Smooth muscle cell (in vitro differentiated cells): ENCODE measurements at regions not wholly inside any gene's neighbourhood (a gene's known extent, or its start where the extent isn't known, plus 50 kb on each side); places are given as distances from the start of the nearest gene placed in this dataset.
"Not testable (repeated sequence)": the region's sequence is repeated elsewhere in the genome, so short reads cannot be mapped to it uniquely, and the experiment has no call there.

Experiments used
- DNase-seq: peaks from one replicate; lab custom pipeline; 2025; ENCODE audit not compliant: unreplicated experiment; lab: John Stamatoyannopoulos, UW
- H2AFZ ChIP-seq: fragments of 200-600 bp; sonication (generic); 2 replicates; pipeline ENCODE4 v1.6.0; 2016; ENCODE audit warnings: antibody characterized with exemption, low read depth, mild to moderate bottlenecking
- H3F3A ChIP-seq: fragments of 200-600 bp; sonication (generic); 2 replicates; pipeline ENCODE4 v1.6.0; 2017; ENCODE audit warnings: antibody characterized with exemption, low read depth
- H3K27ac ChIP-seq: fragments of 200-600 bp; sonication (generic); 2 replicates; pipeline ENCODE4 v1.5.1; 2016; ENCODE audit warnings: low read depth, mild to moderate bottlenecking
- H3K27me3 ChIP-seq: fragments of 200-600 bp; sonication (generic); 2 replicates; pipeline ENCODE4 v1.6.1; 2016; ENCODE audit warnings: low read depth, mild to moderate bottlenecking
- H3K36me3 ChIP-seq: fragments of 200-600 bp; sonication (generic); 2 replicates; pipeline ENCODE4 v1.5.1; 2016; ENCODE audit warnings: low read depth
- H3K4me1 ChIP-seq: fragments of 200-600 bp; sonication (generic); 2 replicates; pipeline ENCODE4 v1.5.1; 2016; ENCODE audit warnings: low read depth
- H3K4me2 ChIP-seq: fragments of 200-600 bp; sonication (generic); 2 replicates; pipeline ENCODE4 v1.6.0; 2016; ENCODE audit warnings: mild to moderate bottlenecking
- H3K4me3 ChIP-seq: fragments of 200-600 bp; sonication (generic); 2 replicates; pipeline ENCODE4 v1.5.1; 2016; ENCODE audit warnings: mild to moderate bottlenecking
- H3K79me2 ChIP-seq: fragments of 200-600 bp; sonication (generic); 2 replicates; pipeline ENCODE4 v1.6.0; 2016; ENCODE audit warnings: low read depth, mild to moderate bottlenecking
- H3K9ac ChIP-seq: fragments of 200-600 bp; sonication (generic); 2 replicates; pipeline ENCODE4 v1.6.0; 2016; ENCODE audit warnings: low read depth
- H3K9me3 ChIP-seq: fragments of 200-600 bp; sonication (generic); replicated peaks from 2 replicates; pipeline ENCODE4 v1.5.1; 2016; ENCODE audit warnings: low read depth
- H4K20me1 ChIP-seq: fragments of 200-600 bp; sonication (generic); 2 replicates; pipeline ENCODE4 v1.6.0; 2016; ENCODE audit warnings: low read depth
- CTCF ChIP-seq: fragments of 200-600 bp; sonication (generic); IDR thresholded peaks from 2 replicates; pipeline ENCODE4 v1.5.1; 2017; ENCODE audit warnings: borderline replicate concordance, mild to moderate bottlenecking, antibody characterized with exemption; ENCODE audit not compliant: insufficient read depth, poor library complexity, severe bottlenecking
- WGBS: methylation state at CpG from one replicate; pipeline ENCODE4 v1.1.7; 2016; ENCODE audit warnings: low lambda C conversion rate; 5-methylcytosine and 5-hydroxymethylcytosine counted together

DNA sequence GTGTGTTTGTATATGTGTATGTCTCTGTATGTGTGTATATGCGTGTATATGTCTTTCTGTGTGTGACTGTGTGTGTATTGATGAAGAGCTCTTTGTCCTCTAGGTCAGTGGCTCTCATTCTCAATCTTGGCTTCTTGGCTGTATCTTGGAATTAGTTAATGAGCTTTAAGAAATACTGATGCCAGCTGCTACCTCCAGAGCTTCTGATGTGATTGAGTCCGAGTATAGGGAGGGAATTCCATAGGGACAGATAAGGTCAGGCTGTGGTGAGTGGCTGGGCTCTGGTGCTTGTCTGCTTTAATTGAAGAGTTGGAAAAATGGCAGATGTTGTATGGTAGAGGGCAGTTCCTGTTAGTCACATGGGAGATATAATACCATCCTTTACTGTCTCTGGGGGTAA lies 140.1 kb downstream of the C12orf75 start:
- H3K4me2 ChIP-seq: peak overlapping the region; percentile 62

GRCh38 chr12:105474672-105475071 lies 144.2 kb downstream of the C12orf75 start:
- no peak for DNase-seq
- Histone ChIP-seq H3K36me3 (no peaks in the 10 kb centered on the region), H4K20me1 (no peaks in the 10 kb centered on the region), H3K79me2 (no peaks in the 10 kb centered on the region), H2AFZ (no peak overlapping the region), H3K4me2 (no peak overlapping the region), H3K4me1 (peaks cover 10% of the 10 kb centered on the region), H3K27me3 (no peaks in the 10 kb centered on the region), H3K4me3 (no peak overlapping the region), H3K9me3 (no peaks in the 10 kb centered on the region), H3F3A (peaks cover 9% of the 10 kb centered on the region), H3K9ac (no peak overlapping the region), H3K27ac (no peak overlapping the region)
- WGBS: 54% methylated on average over 4 of the region's 4 CpGs
- TF ChIP-seq CTCF: no peak

More for the DNA sequence above, 140.1 kb downstream of the C12orf75 start:
- Histone ChIP-seq H3K79me2 (no peaks in the 10 kb centered on the region), H3K9me3 (no peaks in the 10 kb centered on the region), H3K9ac (no peak overlapping the region), H2AFZ (no peak overlapping the region), H3K4me3 (no peak overlapping the region), H3K36me3 (no peaks in the 10 kb centered on the region), H4K20me1 (no peaks in the 10 kb centered on the region), H3K27ac (peak overlapping the region; percentile 60), H3F3A (peaks cover 16% of the 10 kb centered on the region), H3K27me3 (no peaks in the 10 kb centered on the region), H3K4me1 (peaks cover 25% of the 10 kb centered on the region)
- no peak for DNase-seq
- TF ChIP-seq CTCF: no peak
- 58% methylated on average over 2 of the region's 2 CpGs for WGBS

- H3K36me3 ChIP-seq: no peaks in the 10 kb centered on the region
- H3K4me1 ChIP-seq: peaks cover 12% of the 10 kb centered on the region
- WGBS: 13% methylated on average over 2 of the region's 2 CpGs
- no peak overlapping the region for H3K4me2 ChIP-seq
- no peaks in the 10 kb centered on the region for H4K20me1 ChIP-seq
- no peak overlapping the region for H3K4me3 ChIP-seq
- no peak for TF ChIP-seq CTCF
- H3K27me3 ChIP-seq: no peaks in the 10 kb centered on the region
- H3K9me3 ChIP-seq: no peaks in the 10 kb centered on the region
- H2AFZ ChIP-seq: no peak overlapping the region
- no peaks in the 10 kb centered on the region for H3K79me2 ChIP-seq
- H3K27ac ChIP-seq: no peak overlapping the region
- no peaks in the 10 kb centered on the region for H3F3A ChIP-seq
- no peak overlapping the region for H3K9ac ChIP-seq
- DNase-seq: no peak
These were observed 146.1 kb downstream of the C12orf75 start for GRCh38 chr12:105476616-105477015.

DNA sequence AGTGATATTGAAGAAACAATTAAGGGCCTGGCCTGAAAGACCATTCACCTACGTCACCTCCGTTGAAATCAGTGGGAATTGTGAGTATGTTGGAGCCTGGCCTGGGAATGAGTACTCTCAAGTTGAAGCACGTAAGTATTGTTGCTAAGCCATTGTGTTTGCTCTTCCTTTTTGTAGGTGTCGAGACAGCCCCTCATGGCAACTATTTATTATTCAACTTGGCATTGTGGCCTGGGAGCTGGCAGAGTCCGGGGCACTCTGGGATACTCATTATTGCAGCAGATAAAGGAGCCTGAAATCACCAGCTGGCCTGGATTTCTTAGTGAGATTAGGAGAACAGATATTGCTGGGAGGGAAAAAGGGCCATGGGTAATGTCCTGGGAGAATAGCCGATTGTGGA lies 147.4 kb downstream of the C12orf75 start:
- Histone ChIP-seq H4K20me1 (no peaks in the 10 kb centered on the region), H3F3A (no peaks in the 10 kb centered on the region), H3K27ac (no peak overlapping the region), H3K9me3 (no peaks in the 10 kb centered on the region), H3K9ac (no peak overlapping the region), H3K79me2 (no peaks in the 10 kb centered on the region), H3K27me3 (no peaks in the 10 kb centered on the region), H3K4me3 (no peak overlapping the region), H3K36me3 (no peaks in the 10 kb centered on the region), H3K4me1 (peaks cover 12% of the 10 kb centered on the region), H3K4me2 (no peak overlapping the region), H2AFZ (no peak overlapping the region)
- TF ChIP-seq CTCF: no peak
- WGBS: 75% methylated on average over 6 of the region's 6 CpGs
- DNase-seq: no peak

GRCh38 chr12:105478788-105479187 lies 148.3 kb downstream of the C12orf75 start:
- DNase-seq, H2AFZ ChIP-seq, H3K9ac ChIP-seq, H3F3A ChIP-seq, H3K36me3 ChIP-seq, H3K79me2 ChIP-seq, H3K27ac ChIP-seq, H3K4me3 ChIP-seq, H3K27me3 ChIP-seq, H4K20me1 ChIP-seq, H3K9me3 ChIP-seq, H3K4me2 ChIP-seq: not testable (repeated sequence)
- WGBS: 79% methylated on average over 8 of the region's 9 CpGs
- H3K4me1 ChIP-seq: peaks cover 12% of the 10 kb centered on the region
